HS-5 (cell line): ENCODE measurements at regions not wholly inside any gene's neighbourhood (a gene's known extent, or its start where the extent isn't known, plus 50 kb on each side); places are given as distances from the start of the nearest gene placed in this dataset.

ENCODE experiments used
- DNase-seq: peaks from one replicate; pipeline ENCODE4 v3.0.0-alpha.2; 2012; ENCODE audit warnings: low read depth

DNA sequence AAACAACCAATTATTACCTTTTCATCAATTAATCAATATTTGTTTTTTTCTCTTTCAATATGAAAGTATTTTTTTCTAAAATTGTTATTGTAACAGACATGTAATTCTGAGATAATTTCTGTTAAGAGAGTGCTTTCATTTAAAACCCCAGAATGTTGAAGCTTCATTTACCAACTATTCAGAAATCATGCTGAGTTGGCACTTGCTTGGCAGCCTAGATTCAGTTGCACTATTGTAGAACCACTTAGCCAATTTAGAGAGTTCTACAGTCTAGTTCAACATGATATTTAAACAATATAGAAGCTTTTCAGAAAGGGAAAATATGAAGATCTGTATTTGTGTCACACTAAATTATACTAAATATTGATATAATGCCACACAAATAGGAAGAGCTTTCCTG lies 56.1 kb upstream of the NKAIN2 start:
- no peak for DNase-seq

DNA sequence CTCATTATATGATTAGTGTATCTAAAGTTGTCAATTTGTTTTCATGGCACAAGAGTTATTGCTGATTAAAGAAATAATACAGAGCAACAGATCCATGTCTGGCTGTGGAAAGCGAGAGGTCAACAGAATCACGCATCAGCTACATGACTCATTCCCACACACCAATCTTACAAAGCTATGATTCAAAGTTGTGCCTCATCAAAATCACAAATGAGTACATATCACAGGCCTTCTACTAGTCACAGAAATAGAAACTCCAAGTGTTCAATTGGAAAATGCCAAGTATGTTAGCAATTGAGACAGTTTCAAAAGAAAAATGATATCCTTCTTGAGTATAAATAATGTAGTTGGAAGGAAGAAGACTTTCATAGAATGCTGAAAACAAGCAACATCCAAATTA lies 57.8 kb upstream of the NKAIN2 start:
- DNase-seq, result peak; percentile 74

DNA sequence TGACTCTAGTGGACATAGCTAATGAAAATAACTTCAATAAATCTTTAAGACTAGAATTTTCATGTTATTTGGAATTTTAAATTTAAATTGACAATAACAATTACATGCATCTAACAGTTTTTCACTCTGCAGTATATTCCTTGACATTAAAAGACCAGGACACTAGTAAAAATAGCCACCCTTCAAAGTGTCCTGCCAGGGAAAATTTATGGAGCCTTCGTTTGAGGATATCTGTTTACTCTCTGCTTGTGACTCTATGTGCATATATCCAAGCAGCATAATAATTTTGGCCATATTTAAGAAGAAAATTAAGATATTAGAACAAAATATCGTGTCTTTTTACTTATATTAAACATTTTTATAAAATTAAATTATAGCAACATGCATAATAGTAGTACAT lies 58.8 kb upstream of the NKAIN2 start:
- no peak for DNase-seq

DNA sequence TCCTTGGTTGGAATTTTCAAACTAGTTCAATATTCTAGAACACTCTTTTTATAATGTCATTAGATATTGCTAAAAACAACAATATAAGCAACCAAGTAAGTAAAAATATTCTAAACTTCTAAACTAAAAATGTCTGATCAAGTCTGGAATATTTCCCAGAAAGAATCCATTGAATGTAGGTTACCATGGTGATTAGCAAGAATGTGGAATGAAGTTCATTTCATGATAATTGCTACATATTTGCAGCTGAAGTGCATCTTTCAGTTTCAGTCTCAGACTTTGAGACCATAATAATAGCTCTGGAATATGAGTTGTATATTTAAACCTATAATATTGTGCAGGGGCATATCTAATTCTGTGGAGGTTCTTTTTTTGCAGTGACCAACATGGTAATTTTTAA lies 61.0 kb upstream of the NKAIN2 start:
- no peak for DNase-seq

DNA sequence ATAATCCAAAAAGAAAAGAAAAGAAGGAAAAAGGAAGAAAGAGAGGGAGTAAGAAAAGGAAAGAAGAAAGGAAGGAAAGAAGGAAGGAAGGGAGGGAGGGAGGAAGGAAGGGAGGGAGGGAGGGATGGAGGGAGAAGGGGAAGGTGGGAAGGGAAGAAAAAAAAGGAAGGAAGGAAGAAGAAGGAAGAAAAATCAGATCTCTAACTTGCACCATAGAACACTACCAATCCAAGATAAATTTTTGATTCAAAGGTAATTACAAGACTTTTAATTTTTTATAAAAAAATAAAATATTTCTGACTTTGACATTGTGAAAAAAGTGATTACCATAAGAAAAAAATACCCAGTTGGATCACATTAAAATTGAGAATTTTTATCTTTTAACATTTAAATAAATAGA lies 70.5 kb upstream of the NKAIN2 start:
- no peak for DNase-seq

DNA sequence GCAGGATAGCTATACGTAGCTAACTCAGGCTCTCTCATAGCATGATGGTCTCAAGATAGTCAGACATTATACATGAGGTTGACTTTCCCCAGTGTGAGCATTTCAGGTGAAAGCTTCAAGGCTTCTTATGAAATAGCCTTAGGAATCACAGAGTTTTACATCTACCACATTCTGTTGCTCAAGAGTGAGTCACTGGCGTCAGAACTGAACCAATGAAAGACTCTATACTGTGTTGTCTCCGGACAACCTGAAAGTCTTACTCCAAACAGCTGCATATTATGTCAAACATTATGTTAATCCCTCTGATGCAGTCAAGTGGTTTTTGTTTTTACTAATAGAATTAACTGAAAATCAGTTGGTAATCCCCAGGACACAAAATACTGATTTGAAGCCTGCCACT lies 79.8 kb upstream of the TRDN start:
- no peak for DNase-seq

DNA sequence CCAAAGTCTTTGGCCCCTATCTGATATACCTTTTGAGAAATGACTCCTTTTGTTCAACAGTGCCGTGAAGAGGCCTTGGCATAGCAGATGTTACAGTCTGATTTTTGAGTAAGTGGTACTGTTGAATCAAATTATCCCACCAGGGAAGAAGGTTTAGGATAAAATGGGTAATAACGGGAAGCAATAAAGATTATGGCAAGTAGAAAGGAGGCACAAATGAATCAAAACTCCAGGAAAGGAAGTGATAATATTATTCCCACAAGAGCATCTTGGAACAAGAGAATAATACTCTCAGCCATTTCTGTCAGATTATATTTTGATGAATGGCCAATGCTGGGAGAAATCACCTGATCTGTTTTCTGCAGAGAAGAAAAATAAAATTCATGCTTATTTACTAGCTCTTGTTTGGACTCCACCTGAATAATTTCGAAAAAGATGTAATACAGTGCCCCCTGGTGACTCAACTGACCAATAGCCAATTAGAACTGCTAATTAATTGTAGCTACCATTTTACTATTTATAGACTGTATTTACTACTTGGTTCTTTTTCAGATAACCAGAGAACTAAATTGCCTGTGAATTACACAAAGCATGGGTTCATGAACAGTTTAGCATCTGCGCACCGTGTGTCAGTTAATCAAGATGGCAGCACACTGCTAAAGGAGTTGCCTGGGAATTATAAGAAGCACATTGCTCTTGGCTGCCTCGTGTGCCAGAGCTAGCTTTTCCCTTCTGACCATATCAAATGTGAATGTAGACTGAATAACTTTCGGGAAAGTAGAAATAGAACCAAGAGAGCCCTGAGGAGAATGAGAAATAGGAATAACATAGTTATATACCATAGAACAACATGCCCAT lies 78.5 kb upstream of the TRDN start:
- DNase-seq, result peak; percentile 15

DNA sequence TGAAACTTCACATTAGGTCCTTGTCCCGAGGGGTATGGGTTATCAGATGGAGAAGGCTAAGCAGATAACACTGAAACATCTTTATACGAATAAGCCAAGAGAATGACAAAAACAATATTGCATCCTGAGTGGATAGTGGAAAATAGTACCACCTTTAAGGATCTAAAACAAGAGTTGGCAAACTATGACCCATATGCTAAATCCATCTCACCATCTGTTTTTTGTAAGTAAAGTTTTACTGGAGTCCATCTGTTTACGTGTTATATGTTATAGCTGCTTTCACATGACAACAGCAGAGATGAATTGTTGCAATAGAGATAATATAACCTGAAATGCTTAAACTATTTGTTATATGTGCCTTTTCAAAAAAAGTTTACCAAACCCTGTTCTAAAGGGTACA lies 76.1 kb upstream of the TRDN start:
- DNase-seq, result no peak

DNA sequence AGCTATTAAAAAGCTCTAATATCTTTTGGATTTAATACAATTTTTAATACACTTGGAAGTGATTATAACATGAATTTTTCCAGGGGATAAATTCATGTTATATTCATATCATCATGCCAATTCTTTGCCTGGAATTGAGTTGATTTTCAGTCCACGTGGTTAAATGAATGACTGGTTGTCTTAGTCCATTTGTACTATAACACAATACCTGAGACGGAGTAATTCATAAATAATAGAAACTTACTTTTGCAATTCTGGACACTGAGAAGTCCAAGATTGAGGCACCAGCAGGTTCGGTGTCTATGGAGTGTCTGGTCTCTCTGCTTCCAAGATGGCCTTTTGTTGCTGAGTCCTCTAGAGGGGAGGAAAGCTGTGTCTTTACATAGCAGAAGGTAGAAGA lies 66.2 kb upstream of the TRDN start:
- DNase-seq, result no peak

DNA sequence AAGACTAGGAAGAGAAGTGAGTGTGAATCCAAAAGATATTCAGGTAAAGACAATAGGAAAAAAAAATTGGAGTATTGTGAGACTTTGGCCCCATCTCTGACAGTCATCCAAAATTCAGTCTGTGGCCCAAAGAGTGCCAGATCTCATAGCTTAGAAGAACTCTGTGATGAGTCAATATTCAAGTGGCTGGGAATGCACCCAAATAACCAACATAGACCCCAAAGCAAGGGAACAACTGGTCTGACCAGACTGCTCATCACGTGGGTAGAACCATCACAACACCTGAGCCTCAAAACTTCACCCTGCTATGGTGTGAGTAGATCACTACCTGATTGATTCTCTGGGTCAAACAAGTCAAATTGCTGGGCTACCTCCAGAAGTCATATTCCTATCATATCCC lies 51.1 kb upstream of the TRDN start:
- no peak for DNase-seq
